ENCODE measurements at regions not wholly inside any gene's neighbourhood (a gene's known extent, or its start where the extent isn't known, plus 50 kb on each side); places are given as distances from the start of the nearest gene placed in this dataset.

- peak overlapping the region in 1 of 2 donors; percentile 32 for H3K4me3 ChIP-seq (ENCODE audit: low read length in 2 of 2)
- peak overlapping the region; percentile 93 for H2AFZ ChIP-seq (ENCODE audit: low read length)
- no CpG with 5 or more reads among the region's 28 CpGs for WGBS, 2 donors (ENCODE audit: extremely low coverage in 2 of 2, insufficient read length in 2 of 2, insufficient replicate concordance in 1 of 2)
- H3K4me1 ChIP-seq (ENCODE audit: control insufficient read depth in 2 of 2, insufficient read depth in 1 of 2, low read depth in 1 of 2, low read length in 2 of 2), result peaks cover 0 to 12% of the 10 kb centered on the region in 2 donors
- H2BK15ac ChIP-seq (ENCODE audit: low read length), result no peak overlapping the region
- no peak overlapping the region for H4K91ac ChIP-seq (ENCODE audit: low read depth, low read length, poor library complexity)
- no peak overlapping the region for H2BK5ac ChIP-seq (ENCODE audit: low read length)
- no peak for DNase-seq (ENCODE audit: low spot score)
- no peak overlapping the region for H2BK12ac ChIP-seq (ENCODE audit: low read length)
- H3K36me3 ChIP-seq (replicated peaks in 1 of 2; ENCODE audit: control insufficient read depth in 2 of 2, insufficient read depth in 2 of 2, low read length in 2 of 2), result no peaks in the 10 kb centered on the region
- no peak overlapping the region for H3K23ac ChIP-seq (ENCODE audit: low read depth, low read length, poor library complexity)
- no peak overlapping the region for H3K14ac ChIP-seq (ENCODE audit: low read length)
- H4K8ac ChIP-seq (ENCODE audit: low read depth, low read length), result no peak overlapping the region
- H2BK120ac ChIP-seq (ENCODE audit: low read depth, low read length), result no peak overlapping the region
- no peak overlapping the region for H3K4ac ChIP-seq (ENCODE audit: low read length)
- no peak overlapping the region for H3K9ac ChIP-seq (ENCODE audit: low read depth, low read length, poor library complexity)
- no peaks in the 10 kb centered on the region for H3K27me3 ChIP-seq (ENCODE audit: control insufficient read depth in 3 of 3, insufficient read depth in 3 of 3, low read depth in 1 of 3, low read length in 3 of 3)
- no peak overlapping the region for H2AK5ac ChIP-seq (ENCODE audit: low read depth, low read length)
- no peak overlapping the region for H3K27ac ChIP-seq (replicated peaks; ENCODE audit: low read length)
- H3K18ac ChIP-seq (ENCODE audit: low read length), result no peak overlapping the region
- H3K9me3 ChIP-seq (replicated peaks in 1 of 2; ENCODE audit: control insufficient read depth in 2 of 2, insufficient read depth in 1 of 2, low read depth in 1 of 2, low read length in 2 of 2), result peaks cover 0 to 17% of the 10 kb centered on the region in 2 donors
- H3K79me1 ChIP-seq (ENCODE audit: low read depth, low read length), result no peaks in the 10 kb centered on the region
- no peak overlapping the region for H3K4me2 ChIP-seq (ENCODE audit: insufficient read depth, low read length, poor library complexity, severe bottlenecking)
These were observed 230.4 kb upstream of the AGAP1 start for GRCh38 chr2:235263205-235264120.

- Histone ChIP-seq H4K91ac (ENCODE audit: low read depth, low read length, poor library complexity) (no peak overlapping the region), H3K18ac (ENCODE audit: low read length) (no peak overlapping the region), H2BK5ac (ENCODE audit: low read length) (no peak overlapping the region), H2AFZ (ENCODE audit: low read length) (peak overlapping the region; percentile 93), H3K79me1 (ENCODE audit: low read depth, low read length) (no peaks in the 10 kb centered on the region), H3K36me3 (replicated peaks in 1 of 2; ENCODE audit: control insufficient read depth in 2 of 2, insufficient read depth in 2 of 2, low read length in 2 of 2) (no peaks in the 10 kb centered on the region), H3K27ac (replicated peaks; ENCODE audit: low read length) (no peak overlapping the region), H3K4me3 (ENCODE audit: low read length in 2 of 2) (peak overlapping the region in 1 of 2 donors; percentile 32), H2AK5ac (ENCODE audit: low read depth, low read length) (no peak overlapping the region), H3K14ac (ENCODE audit: low read length) (no peak overlapping the region), H4K8ac (ENCODE audit: low read depth, low read length) (no peak overlapping the region), H2BK120ac (ENCODE audit: low read depth, low read length) (no peak overlapping the region), H3K9ac (ENCODE audit: low read depth, low read length, poor library complexity) (no peak overlapping the region), H2BK15ac (ENCODE audit: low read length) (no peak overlapping the region), H3K4me2 (ENCODE audit: insufficient read depth, low read length, poor library complexity, severe bottlenecking) (no peak overlapping the region), H3K4me1 (ENCODE audit: control insufficient read depth in 2 of 2, insufficient read depth in 1 of 2, low read depth in 1 of 2, low read length in 2 of 2) (peaks cover 0 to 14% of the 10 kb centered on the region in 2 donors), H3K9me3 (replicated peaks in 1 of 2; ENCODE audit: control insufficient read depth in 2 of 2, insufficient read depth in 1 of 2, low read depth in 1 of 2, low read length in 2 of 2) (peaks cover 0 to 17% of the 10 kb centered on the region in 2 donors), H3K27me3 (ENCODE audit: control insufficient read depth in 3 of 3, insufficient read depth in 3 of 3, low read depth in 1 of 3, low read length in 3 of 3) (no peaks in the 10 kb centered on the region), H3K4ac (ENCODE audit: low read length) (no peak overlapping the region), H2BK12ac (ENCODE audit: low read length) (no peak overlapping the region), H3K23ac (ENCODE audit: low read depth, low read length, poor library complexity) (no peak overlapping the region)
- no CpG with 5 or more reads among the region's 1 CpG for WGBS, 2 donors (ENCODE audit: extremely low coverage in 2 of 2, insufficient read length in 2 of 2, insufficient replicate concordance in 1 of 2)
- no peak for DNase-seq (ENCODE audit: low spot score)
These were observed 229.7 kb upstream of the AGAP1 start for GRCh38 chr2:235264121-235264493.

DNA sequence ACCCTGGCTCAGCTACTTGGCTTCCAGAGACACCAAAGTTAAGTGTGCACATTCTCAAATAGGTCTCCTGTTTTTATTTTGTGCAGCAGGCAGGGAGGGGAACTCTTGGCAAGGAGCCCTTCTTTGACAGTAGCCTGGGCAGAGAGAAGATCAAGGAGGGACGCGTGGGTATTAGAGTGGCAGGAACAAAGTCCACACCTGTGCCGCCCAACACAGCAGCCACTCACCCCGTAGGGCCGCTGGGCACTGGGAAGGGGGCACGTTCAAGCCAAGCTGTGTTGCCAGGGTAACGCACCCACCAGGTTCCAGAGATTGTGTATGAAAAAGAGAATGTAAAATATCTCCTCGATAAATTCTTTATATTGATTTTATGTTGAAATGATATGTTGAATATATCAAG is 229.3 kb upstream of the AGAP1 start:
- H3K27me3 ChIP-seq (ENCODE audit: control insufficient read depth in 3 of 3, insufficient read depth in 3 of 3, low read depth in 1 of 3, low read length in 3 of 3), result no peaks in the 10 kb centered on the region
- no peaks in the 10 kb centered on the region for H3K79me1 ChIP-seq (ENCODE audit: low read depth, low read length)
- H3K14ac ChIP-seq (ENCODE audit: low read length), result no peak overlapping the region
- no peak overlapping the region for H2BK12ac ChIP-seq (ENCODE audit: low read length)
- no peak overlapping the region for H3K4me3 ChIP-seq (ENCODE audit: low read length in 2 of 2)
- H4K8ac ChIP-seq (ENCODE audit: low read depth, low read length), result no peak overlapping the region
- H3K4ac ChIP-seq (ENCODE audit: low read length), result no peak overlapping the region
- peaks cover 0 to 14% of the 10 kb centered on the region in 2 donors for H3K4me1 ChIP-seq (ENCODE audit: control insufficient read depth in 2 of 2, insufficient read depth in 1 of 2, low read depth in 1 of 2, low read length in 2 of 2)
- H2BK15ac ChIP-seq (ENCODE audit: low read length), result no peak overlapping the region
- no peak overlapping the region for H3K9ac ChIP-seq (ENCODE audit: low read depth, low read length, poor library complexity)
- H3K4me2 ChIP-seq (ENCODE audit: insufficient read depth, low read length, poor library complexity, severe bottlenecking), result no peak overlapping the region
- no peak overlapping the region for H3K27ac ChIP-seq (replicated peaks; ENCODE audit: low read length)
- no peak overlapping the region for H3K23ac ChIP-seq (ENCODE audit: low read depth, low read length, poor library complexity)
- H2BK5ac ChIP-seq (ENCODE audit: low read length), result no peak overlapping the region
- H4K91ac ChIP-seq (ENCODE audit: low read depth, low read length, poor library complexity), result no peak overlapping the region
- H3K18ac ChIP-seq (ENCODE audit: low read length), result peak overlapping the region; percentile 20
- no CpG with 5 or more reads among the region's 8 CpGs for WGBS, 2 donors (ENCODE audit: extremely low coverage in 2 of 2, insufficient read length in 2 of 2, insufficient replicate concordance in 1 of 2)
- H2BK120ac ChIP-seq (ENCODE audit: low read depth, low read length), result no peak overlapping the region
- H3K36me3 ChIP-seq (replicated peaks in 1 of 2; ENCODE audit: control insufficient read depth in 2 of 2, insufficient read depth in 2 of 2, low read length in 2 of 2), result no peaks in the 10 kb centered on the region
- no peak overlapping the region for H2AFZ ChIP-seq (ENCODE audit: low read length)
- H3K9me3 ChIP-seq (replicated peaks in 1 of 2; ENCODE audit: control insufficient read depth in 2 of 2, insufficient read depth in 1 of 2, low read depth in 1 of 2, low read length in 2 of 2), result peaks cover 0 to 17% of the 10 kb centered on the region in 2 donors
- no peak for DNase-seq (ENCODE audit: low spot score)
- H2AK5ac ChIP-seq (ENCODE audit: low read depth, low read length), result no peak overlapping the region

DNA sequence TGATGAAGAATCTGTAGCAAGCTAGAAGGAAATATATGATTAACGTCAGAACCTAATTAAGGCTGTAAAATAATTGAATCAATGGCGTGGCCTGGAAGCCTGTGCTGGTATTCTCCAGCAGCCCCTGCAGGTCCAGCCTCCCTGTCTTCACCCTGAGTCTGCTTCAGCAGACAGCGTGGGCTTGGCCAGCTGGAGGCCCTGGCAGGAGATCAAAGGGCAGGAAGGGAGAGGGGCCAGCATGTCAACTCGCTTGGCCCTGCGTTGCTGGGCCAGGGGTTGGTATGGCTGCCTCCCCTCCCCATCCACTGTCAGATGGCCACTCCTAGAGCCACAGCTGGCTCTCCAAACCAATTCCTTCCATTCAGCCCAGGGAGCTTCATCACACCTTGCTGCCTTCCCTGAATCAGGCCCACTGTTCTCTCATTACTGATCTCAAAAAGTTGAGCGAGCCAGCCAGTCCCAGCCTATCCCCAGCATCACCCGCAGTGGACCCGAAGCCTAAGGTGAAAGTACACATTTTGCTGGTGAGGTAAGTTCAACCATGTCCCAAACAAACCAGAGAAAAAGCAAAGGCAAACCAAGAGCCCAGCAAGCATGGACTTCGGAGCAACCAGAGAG is 228.4 kb upstream of the AGAP1 start:
- Histone ChIP-seq H2BK120ac (ENCODE audit: low read depth, low read length) (no peak overlapping the region), H4K91ac (ENCODE audit: low read depth, low read length, poor library complexity) (no peak overlapping the region), H3K9me3 (replicated peaks in 1 of 2; ENCODE audit: control insufficient read depth in 2 of 2, insufficient read depth in 1 of 2, low read depth in 1 of 2, low read length in 2 of 2) (peaks cover 0 to 17% of the 10 kb centered on the region in 2 donors), H3K14ac (ENCODE audit: low read length) (no peak overlapping the region), H3K4me3 (ENCODE audit: low read length in 2 of 2) (no peak overlapping the region), H2AK5ac (ENCODE audit: low read depth, low read length) (peak overlapping the region; percentile 28), H3K27ac (replicated peaks; ENCODE audit: low read length) (no peak overlapping the region), H3K9ac (ENCODE audit: low read depth, low read length, poor library complexity) (no peak overlapping the region), H4K8ac (ENCODE audit: low read depth, low read length) (no peak overlapping the region), H3K4me1 (ENCODE audit: control insufficient read depth in 2 of 2, insufficient read depth in 1 of 2, low read depth in 1 of 2, low read length in 2 of 2) (peaks cover 0 to 14% of the 10 kb centered on the region in 2 donors), H3K27me3 (ENCODE audit: control insufficient read depth in 3 of 3, insufficient read depth in 3 of 3, low read depth in 1 of 3, low read length in 3 of 3) (no peaks in the 10 kb centered on the region), H3K79me1 (ENCODE audit: low read depth, low read length) (no peaks in the 10 kb centered on the region), H2BK15ac (ENCODE audit: low read length) (no peak overlapping the region), H3K23ac (ENCODE audit: low read depth, low read length, poor library complexity) (no peak overlapping the region), H2AFZ (ENCODE audit: low read length) (peak overlapping the region; percentile 17), H3K18ac (ENCODE audit: low read length) (peak overlapping the region; percentile 29), H3K4ac (ENCODE audit: low read length) (no peak overlapping the region), H2BK5ac (ENCODE audit: low read length) (no peak overlapping the region), H3K36me3 (replicated peaks in 1 of 2; ENCODE audit: control insufficient read depth in 2 of 2, insufficient read depth in 2 of 2, low read length in 2 of 2) (no peaks in the 10 kb centered on the region), H3K4me2 (ENCODE audit: insufficient read depth, low read length, poor library complexity, severe bottlenecking) (no peak overlapping the region), H2BK12ac (ENCODE audit: low read length) (no peak overlapping the region)
- DNase-seq (ENCODE audit: low spot score), result no peak
- no CpG with 5 or more reads among the region's 9 CpGs for WGBS, 2 donors (ENCODE audit: extremely low coverage in 2 of 2, insufficient read length in 2 of 2, insufficient replicate concordance in 1 of 2)

All from neuronal stem cell (in vitro differentiated cells).